ENCODE measurements at regions not wholly inside any gene's neighbourhood (a gene's known extent, or its start where the extent isn't known, plus 50 kb on each side); places are given as distances from the start of the nearest gene placed in this dataset.

DNA sequence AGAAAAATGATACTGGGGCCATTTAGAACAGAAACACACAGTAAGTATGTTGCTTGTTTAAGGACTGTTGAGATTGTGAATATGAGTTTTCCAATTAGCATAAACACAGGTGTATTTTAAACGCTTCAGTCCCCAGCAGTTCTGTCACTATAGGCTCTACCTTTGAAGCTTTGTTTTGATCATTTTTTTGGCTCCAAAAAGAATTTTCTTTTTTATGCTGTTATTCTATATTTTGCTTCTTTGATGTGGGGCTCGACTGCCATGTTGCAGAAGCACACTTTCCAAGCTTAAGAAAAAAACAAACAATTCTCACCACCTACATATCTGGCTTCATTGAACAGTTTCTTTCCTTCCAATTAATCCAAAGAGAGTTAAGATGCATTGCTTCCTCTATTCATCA is 131.0 kb upstream of the DMAC1 start:
- H3K9me3 ChIP-seq: no peaks in the 10 kb centered on the region
- no peak overlapping the region for H3K4me3 ChIP-seq
- WGBS, 2 donors (ENCODE audit: low coverage in 1 of 2): 64 to 94% methylated on average over 2 of the region's 2 CpGs
- TF ChIP-seq POLR2AphosphoS5 (IDR thresholded peaks at IDR 0.05) (no peak), CTCF (IDR thresholded peaks at IDR 0.05) (no peak), POLR2A (IDR thresholded peaks at IDR 0.05) (no peak), EP300 (IDR thresholded peaks at IDR 0.05) (no peak)
- no peaks in the 10 kb centered on the region for H3K27me3 ChIP-seq
- no peak for ATAC-seq
- H3K4me1 ChIP-seq: no peaks in the 10 kb centered on the region
- no peak overlapping the region for H3K27ac ChIP-seq
- H3K36me3 ChIP-seq: no peaks in the 10 kb centered on the region

GRCh38 chr9:7921545-7922197 is 122.1 kb upstream of the DMAC1 start:
- no peak for TF ChIP-seq EP300 (IDR thresholded peaks at IDR 0.05)
- no peak for TF ChIP-seq POLR2A (IDR thresholded peaks at IDR 0.05)
- no peak for TF ChIP-seq POLR2AphosphoS5 (IDR thresholded peaks at IDR 0.05)
- Histone ChIP-seq H3K27me3 (no peaks in the 10 kb centered on the region), H3K36me3 (no peaks in the 10 kb centered on the region), H3K4me1 (no peaks in the 10 kb centered on the region), H3K27ac (no peak overlapping the region), H3K4me3 (no peak overlapping the region), H3K9me3 (no peaks in the 10 kb centered on the region)
- ATAC-seq: no peak
- WGBS, 2 donors (ENCODE audit: low coverage in 1 of 2): 68 to 82% methylated on average over 3 to 6 of the region's 6 CpGs

DNA sequence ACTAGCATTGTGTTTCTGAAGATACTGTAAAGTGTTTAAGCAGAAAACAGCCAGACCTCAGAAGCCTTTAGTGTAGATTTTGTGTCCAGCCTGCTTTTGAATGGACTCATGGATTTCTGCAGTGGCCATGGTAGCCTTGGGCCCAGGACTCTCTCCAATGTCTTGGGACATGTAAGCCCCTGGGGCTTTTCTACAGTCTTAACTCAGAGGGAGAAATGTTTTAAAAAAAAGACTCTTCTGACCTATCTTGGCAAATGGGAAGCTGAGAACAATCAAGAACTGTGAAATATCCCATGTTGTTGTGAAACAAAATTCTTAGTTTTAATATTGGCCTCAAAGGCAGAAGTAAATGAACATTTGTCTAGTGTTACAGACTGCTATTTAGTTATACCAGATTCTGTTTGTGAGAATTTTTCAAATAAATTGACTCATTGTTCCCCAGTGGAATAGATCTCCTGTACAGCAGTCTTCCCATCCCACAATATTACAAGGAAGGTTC is 112.5 kb upstream of the DMAC1 start:
- TF ChIP-seq EP300 (IDR thresholded peaks at IDR 0.05) (no peak), CTCF (IDR thresholded peaks at IDR 0.05) (no peak), POLR2AphosphoS5 (IDR thresholded peaks at IDR 0.05) (no peak), POLR2A (IDR thresholded peaks at IDR 0.05) (no peak)
- no peak overlapping the region for H3K4me3 ChIP-seq
- H3K27me3 ChIP-seq: no peaks in the 10 kb centered on the region
- no peaks in the 10 kb centered on the region for H3K36me3 ChIP-seq
- no peak overlapping the region for H3K27ac ChIP-seq
- peak; percentile 33 for ATAC-seq
- no peaks in the 10 kb centered on the region for H3K9me3 ChIP-seq
- H3K4me1 ChIP-seq: no peaks in the 10 kb centered on the region

- no peak for TF ChIP-seq CTCF (IDR thresholded peaks at IDR 0.05)
- TF ChIP-seq EP300 (IDR thresholded peaks at IDR 0.05): no peak
- no peak for TF ChIP-seq POLR2AphosphoS5 (IDR thresholded peaks at IDR 0.05)
- TF ChIP-seq POLR2A (IDR thresholded peaks at IDR 0.05): no peak
- Histone ChIP-seq H3K27ac (no peak overlapping the region), H3K36me3 (no peaks in the 10 kb centered on the region), H3K27me3 (no peaks in the 10 kb centered on the region), H3K4me1 (no peaks in the 10 kb centered on the region), H3K9me3 (no peaks in the 10 kb centered on the region), H3K4me3 (no peak overlapping the region)
- ATAC-seq: no peak
- WGBS, 2 donors (ENCODE audit: low coverage in 1 of 2): 60 to 69% methylated on average over 5 to 6 of the region's 6 CpGs
Measured at GRCh38 chr9:7910426-7911020, 110.9 kb upstream of the DMAC1 start.

GRCh38 chr9:7909537-7909936 is 110.0 kb upstream of the DMAC1 start:
- H3K27me3 ChIP-seq: no peaks in the 10 kb centered on the region
- TF ChIP-seq CTCF (IDR thresholded peaks at IDR 0.05) (no peak), POLR2AphosphoS5 (IDR thresholded peaks at IDR 0.05) (no peak), POLR2A (IDR thresholded peaks at IDR 0.05) (no peak), EP300 (IDR thresholded peaks at IDR 0.05) (no peak)
- H3K4me3 ChIP-seq: no peak overlapping the region
- no peaks in the 10 kb centered on the region for H3K9me3 ChIP-seq
- 47 to 53% methylated on average over 3 to 5 of the region's 5 CpGs for WGBS, 2 donors (ENCODE audit: low coverage in 1 of 2)
- no peaks in the 10 kb centered on the region for H3K36me3 ChIP-seq
- H3K27ac ChIP-seq: no peak overlapping the region
- no peaks in the 10 kb centered on the region for H3K4me1 ChIP-seq
- ATAC-seq: no peak

Data from gastroesophageal sphincter (tissue), 4 donors.